Endothelial cell of umbilical vein (primary cell): ENCODE measurements at regions not wholly inside any gene's neighbourhood (a gene's known extent, or its start where the extent isn't known, plus 50 kb on each side); places are given as distances from the start of the nearest gene placed in this dataset.

Source experiments
- BruUV-seq: library from RNA; stranded (reverse); fragments of 400-500 nt; replicated peaks from 2 replicates; lab custom pipeline; 2021; lab: Mats Ljungman, UMichigan
- CTCF ChIA-PET: fragments of 300-600, 350-600 bp; sonication (Branson Sonifier 250); formaldehyde crosslinking; loops from one replicate; lab custom pipeline; 2021; ENCODE audit warnings: antibody characterized with exemption, inconsistent platforms; lab: Charles Lee
- POLR2A ChIA-PET: fragments of 300-600, 350-600 bp; sonication (Branson Sonifier 250); formaldehyde crosslinking; loops from one replicate; lab custom pipeline; 2021; ENCODE audit warnings: antibody characterized with exemption, inconsistent platforms; lab: Charles Lee
- DNase-seq: peaks from one replicate; pipeline ENCODE4 v3.0.0-alpha.2; 2011; ENCODE audit warnings: low read depth, low spot score
- FAIRE-seq: peaks from 2 replicates; lab custom pipeline; 2011; peaks lifted over from hg19 to GRCh38; lab: Jason Lieb, UNC
- H2AFZ ChIP-seq: 2 replicates; pipeline ENCODE4 v1.6.0; 2012; ENCODE audit warnings: low read depth, low read length, control low read depth, inconsistent platforms
- H3K27ac ChIP-seq: 2 replicates; pipeline ENCODE4 v1.5.1; 2011; ENCODE audit warnings: low read depth, mild to moderate bottlenecking, control low read depth, low read length, moderate library complexity; ENCODE audit not compliant: insufficient read depth
- H3K27me3 ChIP-seq, 2 experiments: 2 replicates each; pipeline versions ENCODE4 v1.6.0 to v1.6.1; 2011; ENCODE audit warnings: low read length in 2 of 2, mixed read lengths in 1 of 2; ENCODE audit not compliant: control insufficient read depth in 2 of 2, insufficient read depth in 2 of 2
- H3K36me3 ChIP-seq, 2 experiments: 2 replicates in 1 of 2; 3 replicates in 1 of 2; pipeline ENCODE4 v1.5.1; 2011; ENCODE audit warnings: low read length in 2 of 2, mild to moderate bottlenecking in 1 of 2, moderate library complexity in 1 of 2; ENCODE audit not compliant: control insufficient read depth in 2 of 2, insufficient read depth in 2 of 2; ENCODE audit errors: extremely low read depth in 1 of 2
- H3K4me1 ChIP-seq: 3 replicates; pipeline ENCODE4 v1.5.1; 2011; ENCODE audit warnings: mild to moderate bottlenecking, low read length; ENCODE audit not compliant: control insufficient read depth, insufficient read depth; ENCODE audit errors: extremely low read depth
- H3K4me2 ChIP-seq: 2 replicates; pipeline ENCODE4 v1.6.1; 2011; ENCODE audit warnings: low read length, control low read depth, mixed read lengths; ENCODE audit not compliant: insufficient read depth
- H3K4me3 ChIP-seq, 3 experiments: fragments of 200-600 bp in 1 of 3; sonication (generic), shearing (Covaris generic) in 1 of 3; replicated peaks in 1 of 3; 2 replicates each; pipeline ENCODE4 v1.5.1; 2011 to 2016; ENCODE audit warnings: control low read depth in 3 of 3, low read length in 3 of 3, mild to moderate bottlenecking in 2 of 3, inconsistent platforms in 1 of 3, low read depth in 1 of 3, moderate library complexity in 1 of 3; ENCODE audit not compliant: insufficient read depth in 1 of 3
- H3K79me2 ChIP-seq: 2 replicates; pipeline ENCODE4 v1.6.0; 2012; ENCODE audit warnings: low read length, inconsistent platforms; ENCODE audit not compliant: control insufficient read depth, insufficient read depth
- H3K9ac ChIP-seq: replicated peaks from 2 replicates; pipeline ENCODE3; 2011; ENCODE audit warnings: low read length, control low read depth; ENCODE audit not compliant: insufficient read depth; ENCODE audit errors: extremely low read depth
- H3K9me1 ChIP-seq: replicated peaks from 3 replicates; pipeline ENCODE4 v1.6.0; 2011; ENCODE audit warnings: mild to moderate bottlenecking, low read length; ENCODE audit not compliant: control insufficient read depth, insufficient read depth; ENCODE audit errors: extremely low read depth
- H3K9me3 ChIP-seq: replicated peaks from 2 replicates; pipeline ENCODE4 v1.5.1; 2012; ENCODE audit warnings: low read length, inconsistent platforms; ENCODE audit not compliant: control insufficient read depth, insufficient read depth
- H4K20me1 ChIP-seq: replicated peaks from 2 replicates; pipeline ENCODE3; 2011; ENCODE audit warnings: mild to moderate bottlenecking, low read length; ENCODE audit not compliant: control insufficient read depth, insufficient read depth; ENCODE audit errors: extremely low read depth
- CTCF ChIP-seq, 2 donors: IDR thresholded peaks; 1 replicate in 1 of 2; 2 replicates in 1 of 2; pipeline ENCODE4 v1.5.1; 2011; ENCODE audit warnings: low read length in 2 of 2, mild to moderate bottlenecking in 2 of 2, moderate library complexity in 2 of 2, control low read depth in 1 of 2, inconsistent platforms in 1 of 2, low read depth in 1 of 2; ENCODE audit not compliant: insufficient read depth in 1 of 2; ENCODE audit errors: extremely low read depth in 1 of 2
- EZH2 ChIP-seq: IDR thresholded peaks from 2 replicates; pipeline ENCODE4 v1.6.1; 2012; ENCODE audit warnings: borderline replicate concordance, low read depth, mild to moderate bottlenecking, moderate library complexity, low read length, inconsistent platforms; ENCODE audit not compliant: severe bottlenecking
- FOS ChIP-seq: IDR thresholded peaks from 2 replicates; pipeline ENCODE4 v1.6.1; 2011; ENCODE audit warnings: mild to moderate bottlenecking, low read length, moderate library complexity, borderline replicate concordance; ENCODE audit not compliant: insufficient read depth
- GATA2 ChIP-seq: IDR thresholded peaks from 2 replicates; pipeline ENCODE4 v1.7.0; 2011; ENCODE audit warnings: low read depth, mild to moderate bottlenecking, moderate library complexity, mixed read lengths, low read length; ENCODE audit not compliant: insufficient read length, insufficient read depth
- JUN ChIP-seq: IDR thresholded peaks from 2 replicates; pipeline ENCODE4 v1.6.1; 2011; ENCODE audit warnings: borderline replicate concordance, low read depth; ENCODE audit not compliant: insufficient read length, insufficient read depth
- MYC ChIP-seq: IDR thresholded peaks from one replicate; pipeline ENCODE4 v1.6.1; 2011; ENCODE audit warnings: mild to moderate bottlenecking, low read depth, low read length
- POLR2A ChIP-seq: IDR thresholded peaks from 2 replicates; pipeline ENCODE4 v1.6.1; 2012; ENCODE audit warnings: low read depth, mild to moderate bottlenecking, control low read depth, low read length
- POLR2AphosphoS5 ChIP-seq: IDR thresholded peaks from 2 replicates; pipeline ENCODE4 v1.6.1; 2012; ENCODE audit warnings: low read depth, mild to moderate bottlenecking, control low read depth, low read length, moderate library complexity; ENCODE audit not compliant: insufficient read depth
- dilution Hi-C: fragments of 300-500 bp; cut with MboI; formaldehyde crosslinking; loops from one replicate; pipeline ENCODE4 v1.15.0; 2019; ENCODE audit warnings: low sequenced_read_pairs; ENCODE audit not compliant: extremely low pct_ligation_motif_present
- intact Hi-C: fragments of 100-400 bp; cut with micrococcal nuclease; formaldehyde crosslinking; loops from one replicate; pipeline ENCODE4 v1.10.0; 2022
- TF ChIP-seq, protein P1 (sequence below): IDR thresholded peaks from 2 replicates; pipeline ENCODE4 v1.6.1; 2011; ENCODE audit not compliant: insufficient read depth, insufficient read length

DNA sequence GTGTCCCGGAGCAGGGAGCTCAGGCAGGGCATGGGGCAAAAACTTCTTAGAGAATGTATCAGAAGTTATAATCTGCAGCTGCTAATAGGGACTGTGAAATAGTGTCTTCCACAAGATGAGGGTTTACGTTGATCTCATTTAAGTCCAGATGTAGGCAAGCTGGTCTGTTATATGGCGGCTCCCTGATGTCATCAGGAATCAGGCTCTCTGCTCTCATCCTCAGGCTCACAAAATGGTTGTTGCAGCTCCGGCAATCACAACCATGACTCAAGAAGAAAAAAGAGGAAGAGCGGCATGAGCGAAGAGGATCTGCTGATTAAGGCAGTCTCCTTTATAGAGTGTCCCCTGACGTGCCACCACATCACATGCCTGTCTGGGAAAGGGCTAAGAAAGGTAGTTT lies 191.3 kb downstream of the KLF5 start:
- FAIRE-seq (no peak), DNase-seq (no peak)
- H3K9me3 ChIP-seq, result no peaks in the 10 kb centered on the region
- CTCF ChIA-PET, result interaction anchor here (1.1 to 1.3 kb wide), 4 partner anchors 10 to 166 kb away, joined by 3 to 5 read pairs (median 4); no protein-coding TSS in a partner anchor
- intact Hi-C loops (no loop called here), dilution Hi-C loops (no loop called here)
- BruUV-seq, result no TSS peak
- peaks cover 3% of the 10 kb centered on the region for H3K4me1 ChIP-seq
- no peak overlapping the region for H3K4me2 ChIP-seq
- no peaks in the 10 kb centered on the region for H3K27me3 ChIP-seq
- H2AFZ ChIP-seq, result no peak overlapping the region
- H3K27ac ChIP-seq, result no peak overlapping the region
- POLR2A ChIA-PET, result no interaction called here
- no peak for TF ChIP-seq MYC
- TF ChIP-seq JUN, result no peak
- TF ChIP-seq FOS, result no peak
- no peak for TF ChIP-seq POLR2AphosphoS5
- no peak for TF ChIP-seq CTCF (IDR thresholded peaks at IDR 0.05; ENCODE audit: extremely low read depth in 1 of 2, insufficient read depth in 1 of 2, low read depth in 1 of 2, low read length in 2 of 2)
- TF ChIP-seq, protein P1, sequence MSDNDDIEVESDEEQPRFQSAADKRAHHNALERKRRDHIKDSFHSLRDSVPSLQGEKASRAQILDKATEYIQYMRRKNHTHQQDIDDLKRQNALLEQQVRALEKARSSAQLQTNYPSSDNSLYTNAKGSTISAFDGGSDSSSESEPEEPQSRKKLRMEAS, result no peak
- TF ChIP-seq EZH2, result no peak
- TF ChIP-seq POLR2A, result no peak
- no peak for TF ChIP-seq GATA2
- H3K4me3 ChIP-seq, result no peak overlapping the region
- no peak overlapping the region for H3K9ac ChIP-seq
- H3K9me1 ChIP-seq, result no peaks in the 10 kb centered on the region
- no peaks in the 10 kb centered on the region for H3K79me2 ChIP-seq
- H3K36me3 ChIP-seq, result no peaks in the 10 kb centered on the region
- H4K20me1 ChIP-seq, result no peaks in the 10 kb centered on the region
